ENCODE measurements at regions not wholly inside any gene's neighbourhood (a gene's known extent, or its start where the extent isn't known, plus 50 kb on each side); places are given as distances from the start of the nearest gene placed in this dataset.

DNA sequence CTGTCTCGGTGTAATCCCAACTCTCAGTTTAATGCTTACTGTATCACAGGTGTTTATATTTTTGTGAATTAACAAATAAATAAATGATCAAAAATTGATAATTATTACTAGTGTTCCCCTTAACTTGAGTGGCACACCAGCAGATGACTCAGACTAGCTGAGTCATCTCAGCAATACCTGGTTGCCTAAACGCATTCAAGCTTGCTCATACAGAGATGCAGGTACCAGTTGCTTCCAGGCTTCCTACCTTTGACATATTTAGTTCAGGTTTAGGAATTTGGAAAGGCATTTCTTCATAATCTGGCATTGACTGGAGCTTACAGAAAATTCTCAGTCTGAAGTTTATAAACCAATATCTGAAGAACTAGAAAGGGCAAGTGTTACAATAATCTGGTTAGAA is 78.9 kb upstream of the LMO4 start:
- no peak overlapping the region for H4K5ac ChIP-seq (ENCODE audit: insufficient read length, low read depth, low read length)
- H4K20me1 ChIP-seq (replicated peaks in 1 of 2; ENCODE audit: control insufficient read depth in 1 of 2, insufficient read depth in 2 of 2, low read length in 2 of 2) = no peaks in the 10 kb centered on the region
- H3K27me3 ChIP-seq (replicated peaks in 1 of 4; ENCODE audit: control insufficient read depth in 3 of 4, extremely low read depth in 1 of 4, insufficient read depth in 3 of 4, low read length in 3 of 4) = no peaks in the 10 kb centered on the region
- FAIRE-seq (no peak), DNase-seq (ENCODE audit: low read depth in 1 of 2, low spot score in 2 of 2) (no peak)
- no peak overlapping the region for H2BK15ac ChIP-seq (ENCODE audit: low read length)
- no peak overlapping the region for H3K4me3 ChIP-seq (ENCODE audit: extremely low read depth in 1 of 4, insufficient read depth in 2 of 4, low read depth in 3 of 4, low read length in 4 of 4)
- H2BK5ac ChIP-seq (ENCODE audit: low read depth, low read length) = no peak overlapping the region
- no peak overlapping the region for H2AK5ac ChIP-seq (ENCODE audit: low read depth, low read length)
- no peak overlapping the region for H3K23ac ChIP-seq (ENCODE audit: insufficient read length)
- no peak overlapping the region for H4K8ac ChIP-seq (ENCODE audit: extremely low read depth, insufficient read depth, low read length)
- H3K36me3 ChIP-seq (ENCODE audit: control insufficient read depth in 2 of 4, insufficient read depth in 4 of 4, low read length in 3 of 4) = no peaks in the 10 kb centered on the region
- no peak overlapping the region for H2BK20ac ChIP-seq (ENCODE audit: low read length)
- H2BK120ac ChIP-seq (replicated peaks; ENCODE audit: low read depth, low read length) = no peak overlapping the region
- no peak overlapping the region for H2BK12ac ChIP-seq (ENCODE audit: low read depth, low read length)
- H3K9ac ChIP-seq (replicated peaks in 1 of 4; ENCODE audit: extremely low read depth in 1 of 4, low read depth in 3 of 4, low read length in 3 of 4) = no peak overlapping the region
- no peak overlapping the region for H4K91ac ChIP-seq (replicated peaks; ENCODE audit: insufficient read length, low read length)
- H3K79me1 ChIP-seq (ENCODE audit: low read depth, low read length) = no peaks in the 10 kb centered on the region
- no peaks in the 10 kb centered on the region for H3K79me2 ChIP-seq (ENCODE audit: control insufficient read depth in 1 of 2, insufficient read depth in 2 of 2, low read length in 2 of 2)
- no peaks in the 10 kb centered on the region for H3K23me2 ChIP-seq (ENCODE audit: low read depth, low read length)
- H3K4me1 ChIP-seq (replicated peaks in 1 of 4; ENCODE audit: control insufficient read depth in 3 of 4, insufficient read depth in 4 of 4, low read length in 3 of 4) = 0 out of 7 replicates have a peak, but pooled peaks cover 0 to 2% (median 0%) of the 10 kb centered on the region in 4 experiments
- WGBS, 2 experiments (ENCODE audit: extremely low coverage in 1 of 2, insufficient coverage in 1 of 2, insufficient read length in 1 of 2, insufficient replicate concordance in 2 of 2, low coverage in 1 of 2, low lambda C conversion rate in 2 of 2, missing lambda C conversion rate in 1 of 2) = 93% methylated on average over 2 of the region's 2 CpGs; no CpG with 5 or more reads in 1 of the 2 experiments
- POLR2A ChIA-PET (ENCODE audit: partially characterized antibody) = no interaction called here
- no peak overlapping the region for H3K14ac ChIP-seq (ENCODE audit: insufficient read length)
- no peak overlapping the region for H3K4me2 ChIP-seq (ENCODE audit: insufficient read depth in 1 of 2, low read depth in 2 of 2, low read length in 2 of 2)
- H3K56ac ChIP-seq (replicated peaks; ENCODE audit: insufficient read length, low read depth, low read length) = no peak overlapping the region
- peaks cover 0 to 4% of the 10 kb centered on the region in 2 experiments; a peak in 1 of 4 replicates for H3K9me3 ChIP-seq (ENCODE audit: insufficient read depth in 2 of 2, low read depth in 1 of 2, low read length in 1 of 2)
- no peak overlapping the region for H3K4ac ChIP-seq (replicated peaks; ENCODE audit: insufficient read length, low read depth, low read length)
- H2AFZ ChIP-seq (ENCODE audit: low read length) = no peak overlapping the region
- no peak overlapping the region for H3K27ac ChIP-seq (ENCODE audit: low read depth, low read length)
- no peak overlapping the region for H3K18ac ChIP-seq (ENCODE audit: extremely low read depth, low read length)
- CTCF ChIA-PET (ENCODE audit: partially characterized antibody) = no interaction called here
- no peak for TF ChIP-seq CBX8 (IDR thresholded peaks at IDR 0.05; ENCODE audit: borderline replicate concordance, low read depth, low read length)
- no peak for TF ChIP-seq JUN (IDR thresholded peaks at IDR 0.05; ENCODE audit: low read depth, low read length)
- no peak for TF ChIP-seq EGR1 (IDR thresholded peaks at IDR 0.05; ENCODE audit: borderline replicate concordance, low read depth, low read length)
- no peak for TF ChIP-seq KDM5A (IDR thresholded peaks at IDR 0.05; ENCODE audit: low read length)
- TF ChIP-seq CHD1 (IDR thresholded peaks at IDR 0.05; ENCODE audit: low read depth, low read length) = no peak
- TF ChIP-seq BCL11A (IDR thresholded peaks at IDR 0.05; ENCODE audit: low read depth in 2 of 2, low read length in 2 of 2) = no peak
- no peak for TF ChIP-seq YY1 (IDR thresholded peaks at IDR 0.05; ENCODE audit: low read depth, low read length)
- TF ChIP-seq NANOG (IDR thresholded peaks at IDR 0.05; ENCODE audit: insufficient read depth, low read depth, low read length, poor library complexity, severe bottlenecking) = no peak
- TF ChIP-seq BRCA1 (IDR thresholded peaks at IDR 0.05; ENCODE audit: low read depth, low read length) = no peak
- TF ChIP-seq BACH1 (IDR thresholded peaks at IDR 0.05; ENCODE audit: low read length) = no peak
- no peak for TF ChIP-seq TAF1 (IDR thresholded peaks at IDR 0.05; ENCODE audit: low read depth, low read length)
- TF ChIP-seq TEAD4 (IDR thresholded peaks at IDR 0.05; ENCODE audit: low read depth, low read length) = no peak
- TF ChIP-seq CTBP2 (IDR thresholded peaks at IDR 0.05; ENCODE audit: borderline replicate concordance, insufficient read depth, insufficient read length, low read length) = no peak
